Suprapubic skin (tissue), 4 donors: ENCODE measurements at regions not wholly inside any gene's neighbourhood (a gene's known extent, or its start where the extent isn't known, plus 50 kb on each side); places are given as distances from the start of the nearest gene placed in this dataset.

Experiments used
- DNase-seq, 2 donors: peaks; one replicate each; pipeline ENCODE4 v3.0.0-alpha.2; 2019; ENCODE audit warnings: low spot score in 2 of 2
- H3K27ac ChIP-seq: fragments of 200-600 bp; sonication (generic); one replicate; pipeline ENCODE4 v1.5.1; 2019
- H3K27me3 ChIP-seq: fragments of 200-600 bp; sonication (generic); one replicate; pipeline ENCODE4 v1.5.1; 2019
- H3K36me3 ChIP-seq: fragments of 200-600 bp; sonication (generic); one replicate; pipeline ENCODE4 v1.5.1; 2019
- H3K4me1 ChIP-seq: fragments of 200-600 bp; sonication (generic); one replicate; pipeline ENCODE4 v1.5.1; 2019
- H3K4me3 ChIP-seq: fragments of 200-600 bp; sonication (generic); one replicate; pipeline ENCODE4 v1.5.1; 2019; ENCODE audit warnings: mild to moderate bottlenecking
- H3K9me3 ChIP-seq: fragments of 200-600 bp; sonication (generic); one replicate; pipeline ENCODE4 v1.5.1; 2019
- EP300 ChIP-seq: sonication (generic); formaldehyde crosslinking; IDR thresholded peaks from one replicate; pipeline ENCODE4 v1.6.1; 2017; ENCODE audit warnings: antibody characterized with exemption
- POLR2A ChIP-seq, 2 donors: fragments of 450-650 bp; IDR thresholded peaks; one replicate each; pipeline ENCODE4 v1.6.1; 2017; ENCODE audit warnings: antibody characterized with exemption in 2 of 2, mild to moderate bottlenecking in 2 of 2, moderate library complexity in 2 of 2
- POLR2AphosphoS5 ChIP-seq, 3 donors: sonication (generic); formaldehyde crosslinking; IDR thresholded peaks; one replicate each; pipeline ENCODE4 v1.6.1; 2017; ENCODE audit warnings: antibody characterized with exemption in 3 of 3
- WGBS: methylation state at CpG from one replicate; pipeline ENCODE4 v1.1.5; 2018; 5-methylcytosine and 5-hydroxymethylcytosine counted together
- TF ChIP-seq, protein P1 (sequence below), 2 donors: fragments of 200-600 bp in 1 of 2; fragments of 450-650 bp in 1 of 2; sonication (generic) in 1 of 2; IDR thresholded peaks; one replicate each; pipeline ENCODE4 v1.5.1; 2016 to 2019; ENCODE audit warnings: antibody characterized with exemption in 2 of 2, mild to moderate bottlenecking in 1 of 2, moderate library complexity in 1 of 2

DNA sequence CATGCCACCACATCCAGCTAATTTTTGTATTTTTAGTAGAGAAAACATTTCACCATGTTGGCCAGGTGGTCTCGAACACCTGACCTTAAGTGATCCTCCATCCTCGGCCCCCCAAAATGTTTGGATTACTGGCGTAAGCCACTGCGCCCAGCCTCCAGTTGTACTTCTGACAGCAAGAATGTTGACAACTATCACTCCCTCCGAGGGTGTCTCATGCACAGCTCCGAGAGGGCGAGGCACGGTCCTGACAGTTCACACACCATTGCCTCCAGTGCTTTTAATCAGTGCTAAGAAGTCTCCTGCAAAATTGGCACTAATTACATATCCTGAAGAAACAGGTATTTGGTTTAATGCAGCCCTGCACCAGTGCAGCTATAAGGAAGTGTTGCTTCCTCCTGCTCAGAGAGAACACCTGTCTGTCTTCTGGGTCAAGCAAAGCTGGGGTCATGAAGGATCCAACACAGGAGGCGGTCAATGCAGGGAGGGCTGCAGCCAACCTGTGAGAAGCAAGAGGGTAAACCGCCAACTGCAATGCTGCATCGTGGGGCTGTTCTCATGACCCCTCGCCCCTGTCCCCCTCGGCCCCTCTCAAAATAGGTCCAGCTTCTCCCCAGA, 184.0 kb downstream of the MED10 start:
- Histone ChIP-seq H3K9me3 (no peaks in the 10 kb centered on the region), H3K27me3 (no peaks in the 10 kb centered on the region), H3K27ac (no peak overlapping the region), H3K4me1 (no peaks in the 10 kb centered on the region), H3K4me3 (no peak overlapping the region), H3K36me3 (no peaks in the 10 kb centered on the region)
- TF ChIP-seq EP300 (no peak), POLR2AphosphoS5 (IDR thresholded peaks at IDR 0.05) (no peak), POLR2A (IDR thresholded peaks at IDR 0.05) (no peak)
- TF ChIP-seq, protein P1, sequence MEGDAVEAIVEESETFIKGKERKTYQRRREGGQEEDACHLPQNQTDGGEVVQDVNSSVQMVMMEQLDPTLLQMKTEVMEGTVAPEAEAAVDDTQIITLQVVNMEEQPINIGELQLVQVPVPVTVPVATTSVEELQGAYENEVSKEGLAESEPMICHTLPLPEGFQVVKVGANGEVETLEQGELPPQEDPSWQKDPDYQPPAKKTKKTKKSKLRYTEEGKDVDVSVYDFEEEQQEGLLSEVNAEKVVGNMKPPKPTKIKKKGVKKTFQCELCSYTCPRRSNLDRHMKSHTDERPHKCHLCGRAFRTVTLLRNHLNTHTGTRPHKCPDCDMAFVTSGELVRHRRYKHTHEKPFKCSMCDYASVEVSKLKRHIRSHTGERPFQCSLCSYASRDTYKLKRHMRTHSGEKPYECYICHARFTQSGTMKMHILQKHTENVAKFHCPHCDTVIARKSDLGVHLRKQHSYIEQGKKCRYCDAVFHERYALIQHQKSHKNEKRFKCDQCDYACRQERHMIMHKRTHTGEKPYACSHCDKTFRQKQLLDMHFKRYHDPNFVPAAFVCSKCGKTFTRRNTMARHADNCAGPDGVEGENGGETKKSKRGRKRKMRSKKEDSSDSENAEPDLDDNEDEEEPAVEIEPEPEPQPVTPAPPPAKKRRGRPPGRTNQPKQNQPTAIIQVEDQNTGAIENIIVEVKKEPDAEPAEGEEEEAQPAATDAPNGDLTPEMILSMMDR (IDR thresholded peaks at IDR 0.05), result no peak
- DNase-seq, result no peak
- WGBS, result 86% methylated on average over 13 of the region's 13 CpGs

GRCh38 chr5:6193310-6193709, 185.0 kb downstream of the MED10 start:
- H3K36me3 ChIP-seq, result no peaks in the 10 kb centered on the region
- no peak overlapping the region for H3K4me3 ChIP-seq
- WGBS, result 71% methylated on average over 8 of the region's 8 CpGs
- TF ChIP-seq EP300 (no peak), POLR2A (IDR thresholded peaks at IDR 0.05) (no peak), POLR2AphosphoS5 (IDR thresholded peaks at IDR 0.05) (no peak)
- TF ChIP-seq, protein P1 (IDR thresholded peaks at IDR 0.05), result no peak
- no peaks in the 10 kb centered on the region for H3K4me1 ChIP-seq
- no peaks in the 10 kb centered on the region for H3K9me3 ChIP-seq
- DNase-seq, result no peak
- H3K27me3 ChIP-seq, result no peaks in the 10 kb centered on the region
- H3K27ac ChIP-seq, result no peak overlapping the region

DNA sequence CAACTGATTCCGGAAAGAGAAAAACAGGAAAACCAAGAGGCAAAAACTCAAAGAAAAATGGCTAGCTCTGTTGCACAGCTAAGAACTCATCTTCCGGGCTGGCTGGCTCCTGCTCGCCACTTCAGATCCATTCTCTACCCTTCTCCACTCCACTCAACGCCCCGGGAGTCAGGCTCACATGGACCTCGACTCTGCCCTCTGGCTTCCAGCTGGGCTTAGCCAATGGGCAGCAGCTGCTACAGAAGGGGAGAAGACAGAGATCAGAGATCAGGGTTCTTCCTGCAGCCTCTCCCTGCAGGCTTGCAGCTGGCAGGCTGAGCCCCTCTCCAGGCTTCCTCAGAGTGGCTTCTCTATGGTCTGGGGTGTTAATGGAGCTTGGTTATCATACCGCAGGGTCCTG, 187.5 kb downstream of the MED10 start:
- no peaks in the 10 kb centered on the region for H3K4me1 ChIP-seq
- no peak for DNase-seq

GRCh38 chr5:6188976-6189375, 189.4 kb downstream of the MED10 start:
- no peaks in the 10 kb centered on the region for H3K27me3 ChIP-seq
- H3K27ac ChIP-seq, result no peak overlapping the region
- TF ChIP-seq, protein P1 (IDR thresholded peaks at IDR 0.05), result no peak
- no peak for TF ChIP-seq POLR2A (IDR thresholded peaks at IDR 0.05)
- TF ChIP-seq EP300, result no peak
- TF ChIP-seq POLR2AphosphoS5 (IDR thresholded peaks at IDR 0.05), result no peak
- WGBS, result 81% methylated on average over 8 of the region's 8 CpGs
- H3K4me3 ChIP-seq, result no peak overlapping the region
- H3K9me3 ChIP-seq, result no peaks in the 10 kb centered on the region
- H3K36me3 ChIP-seq, result no peaks in the 10 kb centered on the region
- no peaks in the 10 kb centered on the region for H3K4me1 ChIP-seq
- no peak for DNase-seq

More for the DNA sequence above, 187.5 kb downstream of the MED10 start:
- no peaks in the 10 kb centered on the region for H3K36me3 ChIP-seq
- H3K27me3 ChIP-seq, result no peaks in the 10 kb centered on the region
- TF ChIP-seq, protein P1 (IDR thresholded peaks at IDR 0.05), result no peak
- TF ChIP-seq POLR2AphosphoS5 (IDR thresholded peaks at IDR 0.05), result no peak
- TF ChIP-seq EP300, result no peak
- no peak for TF ChIP-seq POLR2A (IDR thresholded peaks at IDR 0.05)
- no peak overlapping the region for H3K4me3 ChIP-seq
- H3K9me3 ChIP-seq, result no peaks in the 10 kb centered on the region
- H3K27ac ChIP-seq, result no peak overlapping the region
- WGBS, result 76% methylated on average over 7 of the region's 7 CpGs

- Histone ChIP-seq H3K36me3 (no peaks in the 10 kb centered on the region), H3K27ac (no peak overlapping the region), H3K27me3 (no peaks in the 10 kb centered on the region), H3K9me3 (no peaks in the 10 kb centered on the region), H3K4me1 (no peaks in the 10 kb centered on the region), H3K4me3 (no peak overlapping the region)
- TF ChIP-seq, protein P1 (IDR thresholded peaks at IDR 0.05), result no peak
- TF ChIP-seq POLR2A (IDR thresholded peaks at IDR 0.05), result no peak
- TF ChIP-seq EP300, result no peak
- TF ChIP-seq POLR2AphosphoS5 (IDR thresholded peaks at IDR 0.05), result no peak
- no peak for DNase-seq
- 83% methylated on average over 6 of the region's 6 CpGs for WGBS
These were observed 190.0 kb downstream of the MED10 start for GRCh38 chr5:6188344-6188743.
